Cardiac muscle cell (in vitro differentiated cells and primary cell): ENCODE measurements at regions not wholly inside any gene's neighbourhood (a gene's known extent, or its start where the extent isn't known, plus 50 kb on each side); places are given as distances from the start of the nearest gene placed in this dataset.

Experiments used
- DNase-seq, 2 donors: peaks; one replicate each; pipeline versions ENCODE4 v3.0.0 to v3.0.0-alpha.2; 2010 to 2017; ENCODE audit warnings: low read depth in 1 of 2, low spot score in 1 of 2
- H3K27ac ChIP-seq: fragments of 200-600 bp; sonication (generic); 2 replicates; pipeline ENCODE4 v1.5.1; 2016
- H3K27me3 ChIP-seq: fragments of 200-600 bp; sonication (generic); 2 replicates; pipeline ENCODE4 v1.6.0; 2016; ENCODE audit warnings: control low read depth
- H3K36me3 ChIP-seq: fragments of 200-600 bp; sonication (generic); 2 replicates; pipeline ENCODE4 v1.5.1; 2016; ENCODE audit warnings: control low read depth
- H3K4me1 ChIP-seq: fragments of 200-600 bp; sonication (generic); 2 replicates; pipeline ENCODE4 v1.8.1; 2017; ENCODE audit warnings: low read depth, mild to moderate bottlenecking, mixed run types
- H3K4me3 ChIP-seq: fragments of 200-600 bp; sonication (generic); 2 replicates; pipeline ENCODE4 v1.5.1; 2016; ENCODE audit warnings: mild to moderate bottlenecking
- H3K9me3 ChIP-seq: fragments of 200-600 bp; sonication (generic); 2 replicates; pipeline ENCODE4 v1.5.1; 2017; ENCODE audit warnings: low read depth, mild to moderate bottlenecking, control low read depth
- TF ChIP-seq, protein P1 (sequence below): IDR thresholded peaks from 2 replicates; pipeline ENCODE4 v1.5.1; 2012; ENCODE audit warnings: low read depth, mild to moderate bottlenecking, low read length

DNA sequence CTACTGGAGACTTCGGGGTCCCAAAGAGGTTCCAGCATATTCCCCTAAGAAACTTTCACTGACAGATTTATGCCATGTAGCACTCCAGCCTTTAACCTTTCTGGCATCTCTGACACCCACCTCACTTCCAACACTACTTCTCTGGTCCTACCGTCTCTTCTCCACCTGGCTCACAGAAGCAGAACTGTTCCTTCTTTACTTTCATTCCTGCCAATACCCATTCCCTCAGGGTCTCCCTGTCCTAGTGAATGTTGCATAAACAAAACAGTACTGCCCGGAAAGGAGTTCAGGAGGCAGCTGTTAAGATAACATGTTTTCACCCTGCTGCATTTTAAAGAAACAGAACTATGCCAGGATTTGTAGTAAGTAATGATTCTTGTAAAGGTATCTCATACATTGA is 136.0 kb upstream of the MIR17HG start:
- Histone ChIP-seq H3K4me3 (no peak overlapping the region), H3K9me3 (no peaks in the 10 kb centered on the region), H3K27me3 (no peaks in the 10 kb centered on the region), H3K36me3 (no peaks in the 10 kb centered on the region), H3K4me1 (peaks cover 11% of the 10 kb centered on the region), H3K27ac (no peak overlapping the region)
- TF ChIP-seq, protein P1, sequence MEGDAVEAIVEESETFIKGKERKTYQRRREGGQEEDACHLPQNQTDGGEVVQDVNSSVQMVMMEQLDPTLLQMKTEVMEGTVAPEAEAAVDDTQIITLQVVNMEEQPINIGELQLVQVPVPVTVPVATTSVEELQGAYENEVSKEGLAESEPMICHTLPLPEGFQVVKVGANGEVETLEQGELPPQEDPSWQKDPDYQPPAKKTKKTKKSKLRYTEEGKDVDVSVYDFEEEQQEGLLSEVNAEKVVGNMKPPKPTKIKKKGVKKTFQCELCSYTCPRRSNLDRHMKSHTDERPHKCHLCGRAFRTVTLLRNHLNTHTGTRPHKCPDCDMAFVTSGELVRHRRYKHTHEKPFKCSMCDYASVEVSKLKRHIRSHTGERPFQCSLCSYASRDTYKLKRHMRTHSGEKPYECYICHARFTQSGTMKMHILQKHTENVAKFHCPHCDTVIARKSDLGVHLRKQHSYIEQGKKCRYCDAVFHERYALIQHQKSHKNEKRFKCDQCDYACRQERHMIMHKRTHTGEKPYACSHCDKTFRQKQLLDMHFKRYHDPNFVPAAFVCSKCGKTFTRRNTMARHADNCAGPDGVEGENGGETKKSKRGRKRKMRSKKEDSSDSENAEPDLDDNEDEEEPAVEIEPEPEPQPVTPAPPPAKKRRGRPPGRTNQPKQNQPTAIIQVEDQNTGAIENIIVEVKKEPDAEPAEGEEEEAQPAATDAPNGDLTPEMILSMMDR: no peak
- no peak for DNase-seq

DNA sequence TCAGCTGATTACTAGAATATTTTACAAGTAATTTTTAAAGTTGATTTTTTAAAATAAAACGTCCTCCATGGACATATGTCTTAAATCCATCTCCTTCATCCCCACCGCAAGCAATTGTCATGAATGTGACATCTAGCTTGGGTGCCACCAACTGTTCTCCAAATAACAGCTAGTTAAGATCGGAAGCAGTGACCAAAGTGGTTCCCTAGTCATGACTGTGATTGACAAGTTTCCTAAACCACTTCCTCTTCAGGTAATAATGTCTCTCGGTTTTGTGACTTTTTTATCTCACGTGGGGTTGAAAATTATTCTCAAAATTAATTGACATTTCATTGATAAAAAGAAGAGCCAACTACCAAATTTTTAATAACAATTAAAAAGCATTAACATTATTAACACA is 135.3 kb upstream of the MIR17HG start:
- Histone ChIP-seq H3K27ac (no peak overlapping the region), H3K4me1 (peaks cover 8% of the 10 kb centered on the region), H3K9me3 (no peaks in the 10 kb centered on the region), H3K27me3 (no peaks in the 10 kb centered on the region), H3K36me3 (no peaks in the 10 kb centered on the region), H3K4me3 (no peak overlapping the region)
- DNase-seq: no peak
- TF ChIP-seq, protein P1: no peak

DNA sequence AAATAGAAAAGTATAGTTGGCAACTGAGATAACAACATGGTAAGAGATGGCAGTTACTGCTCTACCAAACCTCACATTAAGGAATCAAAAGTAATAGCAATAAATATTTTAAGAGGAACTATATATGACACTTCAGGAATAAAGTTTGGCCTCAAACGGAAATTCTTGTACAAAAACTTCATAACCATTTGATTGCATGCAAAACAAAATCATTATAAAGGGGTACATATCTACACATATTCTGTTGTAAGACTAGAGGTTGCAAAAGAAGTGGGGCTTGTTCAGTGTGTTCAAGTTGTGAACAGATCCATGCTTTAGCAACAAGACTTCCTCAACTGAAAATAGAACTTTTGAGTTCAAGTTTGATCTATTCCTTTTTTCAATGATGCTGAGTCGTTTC is 133.5 kb upstream of the MIR17HG start:
- no peak overlapping the region for H3K4me3 ChIP-seq
- H3K4me1 ChIP-seq: peaks cover 6% of the 10 kb centered on the region
- DNase-seq: no peak
- H3K27me3 ChIP-seq: no peaks in the 10 kb centered on the region
- no peaks in the 10 kb centered on the region for H3K36me3 ChIP-seq
- H3K27ac ChIP-seq: no peak overlapping the region
- TF ChIP-seq, protein P1: no peak
- no peaks in the 10 kb centered on the region for H3K9me3 ChIP-seq

DNA sequence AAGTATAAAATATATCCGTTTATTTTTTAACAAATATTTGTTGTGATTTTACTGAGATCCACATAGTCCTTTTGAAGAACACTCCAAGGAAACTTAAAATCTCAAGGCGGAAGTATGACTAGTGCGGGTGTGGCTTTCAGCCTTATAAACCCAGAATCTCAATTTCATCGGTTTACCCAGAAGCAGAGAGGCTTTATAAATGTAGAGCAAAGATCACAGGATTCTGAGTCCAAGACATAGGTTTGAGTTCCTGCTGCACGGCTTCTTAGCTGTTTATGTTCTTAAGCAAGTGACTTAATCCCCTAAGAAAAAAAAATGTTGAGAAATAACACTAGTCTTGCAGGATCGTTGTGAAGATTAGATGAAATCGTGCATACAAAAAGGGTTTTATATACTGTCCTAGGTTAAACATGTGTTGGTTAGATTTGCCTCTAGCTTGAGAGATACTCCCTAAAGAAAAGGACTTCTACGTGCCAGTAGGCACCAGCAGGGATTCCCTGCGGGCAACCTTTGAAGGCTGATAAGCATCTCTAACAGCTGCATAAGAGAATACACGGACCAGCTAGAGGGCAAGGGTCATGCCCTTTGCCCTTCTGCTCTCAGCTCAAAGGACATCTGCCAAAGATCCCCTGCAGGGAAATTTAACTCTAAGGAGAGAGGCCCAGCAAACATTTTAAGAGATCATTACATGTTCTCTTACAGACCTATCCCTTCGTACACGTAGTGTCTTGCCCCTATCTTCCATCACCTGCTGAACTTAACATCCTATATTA is 130.4 kb upstream of the MIR17HG start:
- Histone ChIP-seq H3K4me1 (peaks cover 6% of the 10 kb centered on the region), H3K9me3 (no peaks in the 10 kb centered on the region), H3K27me3 (no peaks in the 10 kb centered on the region), H3K36me3 (no peaks in the 10 kb centered on the region), H3K4me3 (no peak overlapping the region), H3K27ac (no peak overlapping the region)
- TF ChIP-seq, protein P1: no peak
- no peak for DNase-seq

DNA sequence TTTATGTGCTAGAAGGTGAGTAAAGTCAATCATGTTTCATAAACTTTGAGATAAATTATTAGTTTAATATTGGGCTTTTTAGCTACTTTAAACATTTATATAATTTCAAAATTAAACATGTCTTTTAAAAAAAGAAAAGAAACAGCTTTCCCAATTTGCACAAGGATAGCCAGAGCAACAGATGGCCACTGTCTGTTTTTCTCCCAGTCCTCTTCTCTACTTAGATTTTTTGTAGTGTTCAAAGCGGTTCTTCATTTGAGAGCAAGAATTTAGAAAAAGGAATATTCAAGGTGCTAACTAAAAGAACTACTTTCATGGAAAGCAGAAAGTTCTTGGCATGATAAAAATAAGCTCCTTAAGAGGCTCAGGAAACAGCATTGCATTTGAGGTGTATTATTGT is 128.3 kb upstream of the MIR17HG start:
- Histone ChIP-seq H3K36me3 (no peaks in the 10 kb centered on the region), H3K27ac (no peak overlapping the region), H3K27me3 (no peaks in the 10 kb centered on the region), H3K4me1 (peaks cover 6% of the 10 kb centered on the region), H3K9me3 (no peaks in the 10 kb centered on the region), H3K4me3 (no peak overlapping the region)
- no peak for DNase-seq
- TF ChIP-seq, protein P1: no peak

DNA sequence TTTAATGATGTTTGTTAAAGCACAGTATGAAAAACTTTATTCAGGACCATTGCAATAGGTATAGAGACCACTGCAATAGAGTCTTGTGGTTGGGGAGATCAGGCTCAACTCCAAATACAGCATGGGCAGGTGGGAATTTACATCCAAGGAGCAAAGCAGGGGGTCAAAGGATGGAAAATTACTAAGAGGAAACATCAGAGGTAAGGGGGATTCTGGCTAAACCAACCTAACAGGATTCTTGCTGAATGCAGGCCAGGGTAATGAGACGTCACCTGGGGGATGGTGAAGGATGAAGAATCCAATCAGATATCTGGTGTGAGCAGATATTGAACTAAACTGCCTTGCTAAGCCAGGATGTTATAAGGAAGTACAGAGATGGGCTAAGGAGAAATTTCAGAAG is 126.6 kb upstream of the MIR17HG start:
- TF ChIP-seq, protein P1: no peak
- peaks cover 6% of the 10 kb centered on the region for H3K4me1 ChIP-seq
- no peaks in the 10 kb centered on the region for H3K27me3 ChIP-seq
- no peak overlapping the region for H3K4me3 ChIP-seq
- no peak overlapping the region for H3K27ac ChIP-seq
- H3K9me3 ChIP-seq: no peaks in the 10 kb centered on the region
- H3K36me3 ChIP-seq: no peaks in the 10 kb centered on the region
- DNase-seq: no peak
